ENCODE measurements at regions not wholly inside any gene's neighbourhood (a gene's known extent, or its start where the extent isn't known, plus 50 kb on each side); places are given as distances from the start of the nearest gene placed in this dataset.

GRCh38 chr11:69233744-69234570 is 60.0 kb upstream of the MYEOV start:
- TF ChIP-seq CTCF (conservative IDR thresholded peaks at IDR 0.05; ENCODE audit: low read length) (no peak), EZH2phosphoT487 (IDR thresholded peaks at IDR 0.05; ENCODE audit: borderline replicate concordance, low read depth, low read length) (no peak)
